LNCAP (cell line): ENCODE measurements at regions not wholly inside any gene's neighbourhood (a gene's known extent, or its start where the extent isn't known, plus 50 kb on each side); places are given as distances from the start of the nearest gene placed in this dataset.

Experiments
- TF ChIP-seq, protein P1 (sequence below): fragments of 450-650 bp; IDR thresholded peaks from 2 replicates; pipeline ENCODE4 v1.5.1; 2017; ENCODE audit warnings: mild to moderate bottlenecking

DNA sequence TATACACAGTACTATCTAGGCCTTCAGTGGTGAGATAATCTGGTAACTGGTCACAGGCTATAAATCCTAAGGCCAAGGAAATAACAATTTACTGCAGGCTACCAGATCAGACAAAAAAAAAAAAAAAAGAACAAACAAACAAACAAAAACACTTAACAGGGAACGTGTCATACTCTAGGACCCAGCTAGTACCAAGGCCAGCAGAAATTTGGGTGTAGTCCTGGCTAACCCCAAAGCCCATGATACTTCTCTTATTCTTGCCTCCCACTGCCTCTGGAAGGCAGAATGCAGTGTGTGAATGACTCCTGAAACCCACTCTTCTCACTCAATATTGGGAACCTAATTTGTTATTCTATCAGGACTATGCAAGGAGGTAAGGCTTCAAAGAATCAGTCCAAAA is 53.7 kb upstream of the ST3GAL6 start:
- TF ChIP-seq, protein P1, sequence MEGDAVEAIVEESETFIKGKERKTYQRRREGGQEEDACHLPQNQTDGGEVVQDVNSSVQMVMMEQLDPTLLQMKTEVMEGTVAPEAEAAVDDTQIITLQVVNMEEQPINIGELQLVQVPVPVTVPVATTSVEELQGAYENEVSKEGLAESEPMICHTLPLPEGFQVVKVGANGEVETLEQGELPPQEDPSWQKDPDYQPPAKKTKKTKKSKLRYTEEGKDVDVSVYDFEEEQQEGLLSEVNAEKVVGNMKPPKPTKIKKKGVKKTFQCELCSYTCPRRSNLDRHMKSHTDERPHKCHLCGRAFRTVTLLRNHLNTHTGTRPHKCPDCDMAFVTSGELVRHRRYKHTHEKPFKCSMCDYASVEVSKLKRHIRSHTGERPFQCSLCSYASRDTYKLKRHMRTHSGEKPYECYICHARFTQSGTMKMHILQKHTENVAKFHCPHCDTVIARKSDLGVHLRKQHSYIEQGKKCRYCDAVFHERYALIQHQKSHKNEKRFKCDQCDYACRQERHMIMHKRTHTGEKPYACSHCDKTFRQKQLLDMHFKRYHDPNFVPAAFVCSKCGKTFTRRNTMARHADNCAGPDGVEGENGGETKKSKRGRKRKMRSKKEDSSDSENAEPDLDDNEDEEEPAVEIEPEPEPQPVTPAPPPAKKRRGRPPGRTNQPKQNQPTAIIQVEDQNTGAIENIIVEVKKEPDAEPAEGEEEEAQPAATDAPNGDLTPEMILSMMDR = no peak

DNA sequence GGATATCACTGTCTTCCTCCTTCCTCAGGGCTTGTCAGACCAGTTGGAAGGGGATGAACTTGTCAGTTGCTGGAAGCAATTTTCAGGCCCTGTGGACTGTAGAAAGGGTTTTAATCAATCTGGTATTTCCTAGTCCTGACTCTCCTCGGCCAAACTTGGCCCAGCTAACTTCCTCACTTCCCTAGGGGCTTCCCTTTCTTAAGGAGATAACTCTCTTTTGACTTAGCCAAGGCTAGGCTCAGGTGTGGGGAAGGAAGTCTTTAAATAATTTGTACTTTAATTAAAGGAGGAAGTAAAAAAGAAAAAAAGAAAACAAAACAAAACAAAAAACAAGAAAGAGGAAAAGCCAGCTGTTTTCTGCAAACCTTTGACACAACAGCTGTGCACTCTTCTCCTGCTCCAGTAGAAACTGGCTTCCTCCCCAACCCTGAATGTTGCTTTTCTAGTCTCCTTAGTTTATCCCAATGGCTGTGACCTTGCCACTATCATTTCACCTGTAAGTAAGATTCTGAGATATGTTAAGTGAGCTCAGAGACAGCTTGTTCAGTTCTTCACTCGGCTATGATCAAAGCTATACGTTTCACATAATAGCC is 53.0 kb upstream of the ST3GAL6 start:
- TF ChIP-seq, protein P1 = no peak

DNA sequence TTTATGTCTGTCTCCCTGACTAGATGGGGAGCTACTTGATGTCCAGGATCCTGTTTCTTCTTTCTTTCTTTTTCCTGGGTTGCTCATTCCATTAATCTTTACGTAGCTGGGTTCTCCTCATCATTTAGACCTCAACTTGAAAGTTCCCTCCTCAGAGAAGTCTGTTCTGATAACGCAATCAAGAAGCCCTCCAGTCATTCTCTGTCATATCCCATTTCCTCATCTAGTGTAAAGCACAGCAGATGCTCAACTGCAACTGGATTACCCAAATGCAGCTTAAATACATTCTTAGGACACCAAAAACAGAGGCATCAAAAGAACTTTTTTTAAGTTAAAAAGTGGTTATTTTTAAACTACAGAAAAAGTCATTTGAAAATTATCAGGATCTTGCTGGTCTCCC is 51.7 kb upstream of the ST3GAL6 start:
- TF ChIP-seq, protein P1 = no peak

GRCh38 chr3:98712726-98713125 is 50.4 kb upstream of the ST3GAL6 start:
- TF ChIP-seq, protein P1 = no peak
